Large intestine (tissue), 3 donors: ENCODE measurements at regions not wholly inside any gene's neighbourhood (a gene's known extent, or its start where the extent isn't known, plus 50 kb on each side); places are given as distances from the start of the nearest gene placed in this dataset.

ENCODE experiments used
- DNase-seq, 2 donors: peaks; one replicate each; pipeline versions ENCODE4 v3.0.0 to v3.0.0-alpha.2; 2013
- H3K27ac ChIP-seq: one replicate; pipeline ENCODE4 v1.5.1; 2013; ENCODE audit warnings: low read length
- H3K27me3 ChIP-seq: 2 replicates; pipeline ENCODE4 v1.6.1; 2013; ENCODE audit warnings: low read length; ENCODE audit not compliant: control insufficient read depth, insufficient read depth
- H3K36me3 ChIP-seq: 2 replicates; pipeline ENCODE4 v1.6.1; 2013; ENCODE audit warnings: low read length; ENCODE audit not compliant: control insufficient read depth, insufficient read depth
- H3K4me1 ChIP-seq: one replicate; pipeline ENCODE4 v1.6.1; 2013; ENCODE audit warnings: low read length; ENCODE audit not compliant: control insufficient read depth, insufficient read depth
- H3K4me3 ChIP-seq: one replicate; pipeline ENCODE4 v1.5.1; 2013; ENCODE audit warnings: low read length
- H3K9me3 ChIP-seq: one replicate; pipeline ENCODE4 v1.6.1; 2013; ENCODE audit warnings: mild to moderate bottlenecking, low read depth, low read length, moderate library complexity; ENCODE audit not compliant: control insufficient read depth
- WGBS: methylation state at CpG from one replicate; pipeline ENCODE4 v1.1.5; 2013; ENCODE audit warnings: low lambda C conversion rate; ENCODE audit not compliant: insufficient coverage; 5-methylcytosine and 5-hydroxymethylcytosine counted together

GRCh38 chr5:98433022-98433421, 340.4 kb upstream of the RGMB start:
- Histone ChIP-seq H3K4me3 (no peak overlapping the region), H3K27ac (no peak overlapping the region), H3K27me3 (no peaks in the 10 kb centered on the region), H3K36me3 (no peaks in the 10 kb centered on the region), H3K9me3 (peaks cover 10% of the 10 kb centered on the region), H3K4me1 (no peaks in the 10 kb centered on the region)
- peak in 1 of 2 donors; percentile 2 for DNase-seq
- WGBS: 89% methylated on average over 1 of the region's 2 CpGs

- Histone ChIP-seq H3K27me3 (no peaks in the 10 kb centered on the region), H3K9me3 (peaks cover 10% of the 10 kb centered on the region), H3K4me1 (no peaks in the 10 kb centered on the region), H3K4me3 (no peak overlapping the region), H3K36me3 (no peaks in the 10 kb centered on the region), H3K27ac (no peak overlapping the region)
- no peak for DNase-seq
These were observed 339.8 kb upstream of the RGMB start for GRCh38 chr5:98433673-98434072.

- Histone ChIP-seq H3K4me1 (no peaks in the 10 kb centered on the region), H3K9me3 (peaks cover 10% of the 10 kb centered on the region), H3K36me3 (no peaks in the 10 kb centered on the region), H3K27ac (no peak overlapping the region), H3K27me3 (no peaks in the 10 kb centered on the region), H3K4me3 (no peak overlapping the region)
- no CpG with 5 or more reads among the region's 3 CpGs for WGBS
- DNase-seq: no peak
These were observed 336.8 kb upstream of the RGMB start for GRCh38 chr5:98436667-98437066.

- Histone ChIP-seq H3K9me3 (peaks cover 4% of the 10 kb centered on the region), H3K27me3 (no peaks in the 10 kb centered on the region), H3K4me3 (no peak overlapping the region), H3K4me1 (no peaks in the 10 kb centered on the region), H3K27ac (no peak overlapping the region), H3K36me3 (no peaks in the 10 kb centered on the region)
- no peak for DNase-seq
- WGBS: no CpG with 5 or more reads among the region's 1 CpG
These were observed 331.0 kb upstream of the RGMB start for GRCh38 chr5:98442448-98442847.

- DNase-seq: no peak
- Histone ChIP-seq H3K27me3 (no peaks in the 10 kb centered on the region), H3K4me3 (no peak overlapping the region), H3K27ac (no peak overlapping the region), H3K4me1 (no peaks in the 10 kb centered on the region), H3K9me3 (peaks cover 8% of the 10 kb centered on the region), H3K36me3 (no peaks in the 10 kb centered on the region)
- WGBS: no CpG with 5 or more reads among the region's 1 CpG
These were observed 329.6 kb upstream of the RGMB start for GRCh38 chr5:98443881-98444280.

- 100% methylated on average over 1 of the region's 1 CpG for WGBS
These were observed 320.2 kb upstream of the RGMB start for GRCh38 chr5:98453296-98453695.

GRCh38 chr5:98454407-98454806, 319.1 kb upstream of the RGMB start:
- no peaks in the 10 kb centered on the region for H3K9me3 ChIP-seq
- H3K36me3 ChIP-seq: no peaks in the 10 kb centered on the region
- H3K27ac ChIP-seq: no peak overlapping the region
- no peak overlapping the region for H3K4me3 ChIP-seq
- DNase-seq: no peak
- WGBS: 80% methylated on average over 1 of the region's 1 CpG
- H3K27me3 ChIP-seq: no peaks in the 10 kb centered on the region
- H3K4me1 ChIP-seq: no peaks in the 10 kb centered on the region

More at GRCh38 chr5:98453296-98453695, 320.2 kb upstream of the RGMB start:
- H3K4me3 ChIP-seq: no peak overlapping the region
- no peak for DNase-seq
- no peaks in the 10 kb centered on the region for H3K27me3 ChIP-seq
- H3K9me3 ChIP-seq: peaks cover 2% of the 10 kb centered on the region
- no peaks in the 10 kb centered on the region for H3K4me1 ChIP-seq
- no peaks in the 10 kb centered on the region for H3K36me3 ChIP-seq
- no peak overlapping the region for H3K27ac ChIP-seq

- Histone ChIP-seq H3K9me3 (no peaks in the 10 kb centered on the region), H3K27ac (no peak overlapping the region), H3K36me3 (no peaks in the 10 kb centered on the region), H3K4me1 (no peaks in the 10 kb centered on the region), H3K4me3 (no peak overlapping the region), H3K27me3 (no peaks in the 10 kb centered on the region)
- WGBS: 100% methylated on average over 2 of the region's 4 CpGs
- no peak for DNase-seq
These were observed 318.6 kb upstream of the RGMB start for GRCh38 chr5:98454904-98455303.

- Histone ChIP-seq H3K27me3 (no peaks in the 10 kb centered on the region), H3K36me3 (no peaks in the 10 kb centered on the region), H3K27ac (no peak overlapping the region), H3K4me1 (no peaks in the 10 kb centered on the region), H3K9me3 (no peaks in the 10 kb centered on the region), H3K4me3 (no peak overlapping the region)
- no peak for DNase-seq
- no CpG with 5 or more reads among the region's 3 CpGs for WGBS
These were observed 317.8 kb upstream of the RGMB start for GRCh38 chr5:98455665-98456064.

- Histone ChIP-seq H3K9me3 (no peaks in the 10 kb centered on the region), H3K4me3 (no peak overlapping the region), H3K27me3 (no peaks in the 10 kb centered on the region), H3K36me3 (no peaks in the 10 kb centered on the region), H3K27ac (no peak overlapping the region), H3K4me1 (no peaks in the 10 kb centered on the region)
- DNase-seq: no peak
- WGBS: no CpG with 5 or more reads among the region's 2 CpGs
These were observed 315.5 kb upstream of the RGMB start for GRCh38 chr5:98458004-98458403.

- Histone ChIP-seq H3K9me3 (no peaks in the 10 kb centered on the region), H3K4me1 (no peaks in the 10 kb centered on the region), H3K4me3 (no peak overlapping the region), H3K27me3 (no peaks in the 10 kb centered on the region), H3K36me3 (no peaks in the 10 kb centered on the region), H3K27ac (no peak overlapping the region)
- no peak for DNase-seq
These were observed 314.7 kb upstream of the RGMB start for GRCh38 chr5:98458726-98459125.
